ENCODE measurements at regions not wholly inside any gene's neighbourhood (a gene's known extent, or its start where the extent isn't known, plus 50 kb on each side); places are given as distances from the start of the nearest gene placed in this dataset.

DNA sequence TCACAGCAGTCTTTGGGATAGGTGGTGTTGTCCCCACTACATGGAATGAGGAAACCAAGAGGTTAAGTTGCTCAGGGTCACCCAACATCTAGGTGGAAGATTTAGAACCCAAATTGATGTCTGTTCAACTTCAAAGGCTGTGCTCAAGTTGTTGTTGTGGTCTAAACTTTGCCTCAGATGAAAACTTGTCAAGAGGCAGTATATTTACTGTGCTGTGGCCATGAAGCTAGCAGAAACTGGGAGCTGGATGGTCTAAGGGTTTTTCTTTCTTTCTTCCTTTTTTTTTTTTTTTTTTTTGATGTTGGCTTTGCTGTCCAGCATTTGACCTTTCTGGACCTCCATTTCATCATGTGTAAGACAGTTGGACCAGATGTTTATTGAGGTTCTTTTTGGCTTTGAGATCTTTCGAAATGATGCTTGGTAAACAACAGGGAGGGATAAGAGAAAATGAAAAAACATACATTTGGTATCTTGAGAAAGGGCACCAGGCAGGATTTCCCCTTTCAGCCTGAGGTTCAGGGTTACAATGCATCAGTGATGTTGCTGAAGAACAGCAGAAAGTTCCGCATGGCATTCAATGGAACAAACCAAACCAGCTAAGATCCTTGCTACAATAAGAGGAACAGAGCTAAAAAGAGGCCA, 166.2 kb upstream of the RPS6KA3 start:
- Histone ChIP-seq H3K9ac (ENCODE audit: insufficient read length) (no peak overlapping the region), H3K36me3 (ENCODE audit: insufficient read depth, low read length) (no peaks in the 10 kb centered on the region), H3K27ac (no peak overlapping the region), H3K4me3 (no peak overlapping the region), H3K9me3 (ENCODE audit: low read depth, low read length) (no peaks in the 10 kb centered on the region)
- no peak for DNase-seq (ENCODE audit: low read depth, low spot score)
- TF ChIP-seq FOXP2 (optimal IDR thresholded peaks at IDR 0.05; ENCODE audit: control extremely low read depth, extremely low read length, insufficient read depth) (no peak), POLR2AphosphoS5 (IDR thresholded peaks at IDR 0.05; ENCODE audit: borderline replicate concordance, low read depth, low read length) (no peak), EZH2 (IDR thresholded peaks at IDR 0.05) (no peak)

DNA sequence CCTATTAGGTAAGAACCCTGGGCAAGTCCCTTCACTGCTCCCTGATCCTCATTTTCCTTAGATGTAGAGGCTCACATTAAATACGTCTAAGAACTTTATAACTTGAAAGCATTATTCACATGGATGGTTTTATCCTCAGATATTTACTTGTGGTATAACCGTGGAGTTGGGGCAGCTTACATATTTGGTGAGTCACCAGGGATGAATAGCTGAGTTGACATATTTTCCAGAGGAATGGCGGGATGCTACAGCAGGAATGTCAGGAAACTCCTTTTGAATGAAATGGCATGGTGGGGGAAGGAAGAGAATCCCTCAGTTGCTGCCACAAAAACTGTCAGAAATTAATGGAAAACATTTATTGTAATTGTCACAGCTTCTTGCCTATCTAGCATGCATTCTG, 165.3 kb upstream of the RPS6KA3 start:
- H3K9me3 ChIP-seq (ENCODE audit: low read depth, low read length): no peaks in the 10 kb centered on the region
- H3K4me3 ChIP-seq: no peak overlapping the region
- no peak for DNase-seq (ENCODE audit: low read depth, low spot score)
- no peak overlapping the region for H3K9ac ChIP-seq (ENCODE audit: insufficient read length)
- H3K27ac ChIP-seq: no peak overlapping the region
- TF ChIP-seq EZH2 (IDR thresholded peaks at IDR 0.05) (no peak), FOXP2 (optimal IDR thresholded peaks at IDR 0.05; ENCODE audit: control extremely low read depth, extremely low read length, insufficient read depth) (no peak), POLR2AphosphoS5 (IDR thresholded peaks at IDR 0.05; ENCODE audit: borderline replicate concordance, low read depth, low read length) (no peak)
- H3K36me3 ChIP-seq (ENCODE audit: insufficient read depth, low read length): no peaks in the 10 kb centered on the region

GRCh38 chrX:20431486-20431885, 164.8 kb upstream of the RPS6KA3 start:
- no peaks in the 10 kb centered on the region for H3K9me3 ChIP-seq (ENCODE audit: low read depth, low read length)
- TF ChIP-seq FOXP2 (optimal IDR thresholded peaks at IDR 0.05; ENCODE audit: control extremely low read depth, extremely low read length, insufficient read depth): no peak
- TF ChIP-seq POLR2AphosphoS5 (IDR thresholded peaks at IDR 0.05; ENCODE audit: borderline replicate concordance, low read depth, low read length): no peak
- TF ChIP-seq EZH2 (IDR thresholded peaks at IDR 0.05): no peak

GRCh38 chrX:20427173-20427770, 160.6 kb upstream of the RPS6KA3 start:
- Histone ChIP-seq H3K36me3 (ENCODE audit: insufficient read depth, low read length) (no peaks in the 10 kb centered on the region), H3K27ac (no peak overlapping the region), H3K9ac (ENCODE audit: insufficient read length) (no peak overlapping the region), H3K9me3 (ENCODE audit: low read depth, low read length) (no peaks in the 10 kb centered on the region), H3K4me3 (no peak overlapping the region)
- TF ChIP-seq EZH2 (IDR thresholded peaks at IDR 0.05) (no peak), POLR2AphosphoS5 (IDR thresholded peaks at IDR 0.05; ENCODE audit: borderline replicate concordance, low read depth, low read length) (no peak), FOXP2 (optimal IDR thresholded peaks at IDR 0.05; ENCODE audit: control extremely low read depth, extremely low read length, insufficient read depth) (no peak)
- no peak for DNase-seq (ENCODE audit: low read depth, low spot score)

More at GRCh38 chrX:20431486-20431885, 164.8 kb upstream of the RPS6KA3 start:
- Histone ChIP-seq H3K4me3 (no peak overlapping the region), H3K36me3 (ENCODE audit: insufficient read depth, low read length) (no peaks in the 10 kb centered on the region), H3K27ac (no peak overlapping the region), H3K9ac (ENCODE audit: insufficient read length) (no peak overlapping the region)
- DNase-seq (ENCODE audit: low read depth, low spot score): no peak

DNA sequence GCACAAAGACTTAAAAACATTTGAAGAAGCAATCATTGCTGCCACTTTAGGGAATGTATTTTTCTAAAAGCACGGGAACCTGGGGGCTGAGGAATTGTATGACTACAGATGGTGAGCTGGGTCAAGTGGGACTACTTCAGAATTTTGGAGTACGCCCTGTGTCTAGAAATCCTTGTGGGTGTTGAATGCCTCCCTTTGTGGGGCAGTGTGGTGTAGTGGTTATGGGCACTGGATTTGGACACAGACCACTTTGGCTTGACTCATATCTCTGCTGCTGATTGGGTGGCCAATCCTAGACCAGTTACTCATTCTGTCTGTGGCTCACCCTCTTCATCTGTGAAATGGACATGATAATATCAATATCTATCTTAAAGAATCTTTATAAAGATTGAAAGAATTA, 155.0 kb upstream of the RPS6KA3 start:
- Histone ChIP-seq H3K9me3 (ENCODE audit: low read depth, low read length) (no peaks in the 10 kb centered on the region), H3K27ac (no peak overlapping the region), H3K36me3 (ENCODE audit: insufficient read depth, low read length) (no peaks in the 10 kb centered on the region), H3K4me3 (no peak overlapping the region), H3K9ac (ENCODE audit: insufficient read length) (no peak overlapping the region)
- TF ChIP-seq POLR2AphosphoS5 (IDR thresholded peaks at IDR 0.05; ENCODE audit: borderline replicate concordance, low read depth, low read length) (no peak), EZH2 (IDR thresholded peaks at IDR 0.05) (no peak), FOXP2 (optimal IDR thresholded peaks at IDR 0.05; ENCODE audit: control extremely low read depth, extremely low read length, insufficient read depth) (no peak)
- no peak for DNase-seq (ENCODE audit: low read depth, low spot score)

GRCh38 chrX:20421275-20421674, 154.6 kb upstream of the RPS6KA3 start:
- no peak overlapping the region for H3K9ac ChIP-seq (ENCODE audit: insufficient read length)
- DNase-seq (ENCODE audit: low read depth, low spot score): no peak
- no peak overlapping the region for H3K27ac ChIP-seq
- TF ChIP-seq FOXP2 (optimal IDR thresholded peaks at IDR 0.05; ENCODE audit: control extremely low read depth, extremely low read length, insufficient read depth) (no peak), POLR2AphosphoS5 (IDR thresholded peaks at IDR 0.05; ENCODE audit: borderline replicate concordance, low read depth, low read length) (no peak), EZH2 (IDR thresholded peaks at IDR 0.05) (no peak)
- no peak overlapping the region for H3K4me3 ChIP-seq
- H3K36me3 ChIP-seq (ENCODE audit: insufficient read depth, low read length): no peaks in the 10 kb centered on the region
- no peaks in the 10 kb centered on the region for H3K9me3 ChIP-seq (ENCODE audit: low read depth, low read length)

DNA sequence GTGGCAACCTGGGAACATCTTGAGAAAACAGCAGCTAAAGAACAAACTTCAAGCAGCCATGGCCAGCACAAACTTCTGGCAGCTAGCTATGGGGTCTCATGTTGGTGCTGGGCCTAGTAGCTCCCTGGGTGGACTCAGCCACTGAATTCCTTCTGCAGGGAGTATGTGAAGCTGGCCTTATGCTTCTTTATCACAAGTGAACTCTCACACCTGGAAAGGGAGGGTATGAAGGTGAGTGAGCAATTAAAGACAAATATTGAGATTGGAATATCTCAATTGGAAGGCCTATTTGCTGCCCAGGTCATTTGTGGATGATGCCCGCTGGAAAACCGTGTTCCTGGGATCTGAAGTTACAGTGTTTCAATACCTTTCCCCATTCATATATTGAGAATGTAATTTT, 153.3 kb upstream of the RPS6KA3 start:
- TF ChIP-seq POLR2AphosphoS5 (IDR thresholded peaks at IDR 0.05; ENCODE audit: borderline replicate concordance, low read depth, low read length) (no peak), EZH2 (IDR thresholded peaks at IDR 0.05) (no peak), FOXP2 (optimal IDR thresholded peaks at IDR 0.05; ENCODE audit: control extremely low read depth, extremely low read length, insufficient read depth) (no peak)
- H3K9me3 ChIP-seq (ENCODE audit: low read depth, low read length): no peaks in the 10 kb centered on the region
- no peak overlapping the region for H3K4me3 ChIP-seq
- no peak for DNase-seq (ENCODE audit: low read depth, low spot score)
- no peak overlapping the region for H3K27ac ChIP-seq
- H3K9ac ChIP-seq (ENCODE audit: insufficient read length): no peak overlapping the region
- no peaks in the 10 kb centered on the region for H3K36me3 ChIP-seq (ENCODE audit: insufficient read depth, low read length)

DNA sequence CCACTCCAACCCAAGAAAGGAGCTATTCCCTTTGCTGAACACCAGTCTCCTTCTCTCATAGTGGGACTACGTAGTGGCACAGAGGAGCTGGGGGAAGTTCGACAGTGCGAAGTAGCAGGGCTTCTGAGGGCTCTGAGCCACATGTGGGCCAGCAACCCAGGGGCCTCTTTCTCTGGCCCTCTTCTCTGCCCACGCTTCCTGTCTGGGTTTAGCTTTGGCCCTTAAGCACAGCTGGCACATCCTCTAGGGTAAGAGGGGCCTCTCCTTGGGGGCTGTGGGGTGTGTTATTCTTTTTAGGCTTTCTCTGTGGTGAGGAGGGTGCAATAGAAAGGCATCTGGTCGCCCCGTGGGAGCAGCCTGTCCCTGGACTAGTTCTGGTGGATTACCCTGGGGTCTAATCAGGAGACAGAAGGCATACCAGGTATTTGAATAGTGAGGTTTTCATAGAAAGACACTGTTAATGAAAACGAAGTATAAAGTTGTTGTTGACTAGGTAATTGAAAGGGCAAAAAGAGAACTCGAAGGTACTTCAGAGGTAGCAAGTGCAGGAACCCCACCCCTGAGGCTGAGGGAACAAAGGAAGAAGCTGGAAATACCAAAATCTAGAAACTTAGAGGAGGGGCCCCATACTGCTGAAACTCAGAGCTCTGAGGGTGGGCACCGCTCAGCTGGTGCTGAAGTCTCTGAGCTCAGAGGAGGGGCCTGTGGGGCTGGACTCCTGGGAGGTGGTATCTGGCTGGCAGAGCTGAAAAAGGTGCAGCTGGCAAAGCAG, 151.9 kb upstream of the RPS6KA3 start:
- H3K9me3 ChIP-seq (ENCODE audit: low read depth, low read length): no peaks in the 10 kb centered on the region
- no peak overlapping the region for H3K27ac ChIP-seq
- H3K9ac ChIP-seq (ENCODE audit: insufficient read length): no peak overlapping the region
- H3K36me3 ChIP-seq (ENCODE audit: insufficient read depth, low read length): no peaks in the 10 kb centered on the region
- H3K4me3 ChIP-seq: no peak overlapping the region
- no peak for DNase-seq (ENCODE audit: low read depth, low spot score)
- TF ChIP-seq FOXP2 (optimal IDR thresholded peaks at IDR 0.05; ENCODE audit: control extremely low read depth, extremely low read length, insufficient read depth) (no peak), EZH2 (IDR thresholded peaks at IDR 0.05) (no peak), POLR2AphosphoS5 (IDR thresholded peaks at IDR 0.05; ENCODE audit: borderline replicate concordance, low read depth, low read length) (no peak)

Measured in SK-N-MC (cell line).